HG03097 (cell line): ENCODE measurements at regions not wholly inside any gene's neighbourhood (a gene's known extent, or its start where the extent isn't known, plus 50 kb on each side); places are given as distances from the start of the nearest gene placed in this dataset.
A peak's percentile ranks its signal among the peaks of the same experiment; 100 is the strongest.

Experiments
- ATAC-seq: cut with Tn5 transposase; IDR thresholded peaks from one replicate; pipeline ENCODE4 v1.9.1; 2021; ENCODE audit not compliant: unreplicated experiment, low FRiP score

DNA sequence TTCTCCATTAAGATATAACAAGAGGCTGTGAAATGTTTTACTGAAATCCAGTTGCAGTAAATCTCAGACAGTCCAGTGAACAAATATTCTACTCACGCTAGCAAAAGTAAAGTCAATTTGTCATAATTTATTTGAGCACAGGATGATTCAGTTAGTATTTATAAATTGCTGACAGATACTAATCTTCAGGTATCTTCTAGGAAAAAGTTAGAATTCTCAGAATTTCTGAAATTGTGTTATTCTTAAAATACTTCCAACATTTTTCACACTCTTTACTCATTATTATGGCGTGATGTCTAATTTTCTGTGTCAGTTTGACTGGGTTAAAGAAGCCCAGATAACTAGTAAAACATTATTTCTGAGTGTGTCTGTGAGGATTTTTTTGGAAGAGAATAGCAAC, 460.2 kb upstream of the ACVR2A start:
- ATAC-seq = no peak

DNA sequence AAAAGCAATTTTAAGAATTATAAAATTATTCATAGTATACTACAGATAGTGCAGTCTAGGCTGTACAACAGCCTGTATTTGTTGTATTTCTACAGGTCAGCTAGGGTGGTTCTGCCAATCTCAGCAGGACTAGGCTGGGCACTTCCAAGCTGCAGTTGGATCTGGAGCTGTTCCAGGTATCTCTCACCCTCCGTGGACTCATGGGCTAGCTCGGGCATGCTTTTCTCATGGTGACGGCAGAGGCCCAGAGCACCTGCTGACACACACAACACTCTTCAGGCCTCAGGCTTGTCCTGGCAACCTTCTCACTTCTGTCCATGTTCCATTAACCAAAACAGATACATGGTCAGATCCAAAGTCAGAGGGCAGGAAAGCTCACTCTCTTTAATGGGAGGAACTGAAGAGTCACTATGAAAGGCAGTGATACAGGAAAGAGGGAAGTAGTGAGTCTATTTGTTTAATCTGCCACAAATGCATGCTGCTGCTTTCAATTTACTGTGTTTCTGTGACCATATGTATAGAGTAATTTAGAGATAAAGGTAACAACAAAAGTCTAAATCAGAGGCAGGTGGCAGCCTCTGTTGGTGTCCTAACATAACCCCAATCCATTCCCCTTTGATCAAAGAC, 462.4 kb upstream of the ACVR2A start:
- no peak for ATAC-seq

GRCh38 chr2:147378403-147378802, 466.4 kb upstream of the ACVR2A start:
- no peak for ATAC-seq

- no peak for ATAC-seq
Measured at GRCh38 chr2:147375073-147375472, 469.8 kb upstream of the ACVR2A start.

DNA sequence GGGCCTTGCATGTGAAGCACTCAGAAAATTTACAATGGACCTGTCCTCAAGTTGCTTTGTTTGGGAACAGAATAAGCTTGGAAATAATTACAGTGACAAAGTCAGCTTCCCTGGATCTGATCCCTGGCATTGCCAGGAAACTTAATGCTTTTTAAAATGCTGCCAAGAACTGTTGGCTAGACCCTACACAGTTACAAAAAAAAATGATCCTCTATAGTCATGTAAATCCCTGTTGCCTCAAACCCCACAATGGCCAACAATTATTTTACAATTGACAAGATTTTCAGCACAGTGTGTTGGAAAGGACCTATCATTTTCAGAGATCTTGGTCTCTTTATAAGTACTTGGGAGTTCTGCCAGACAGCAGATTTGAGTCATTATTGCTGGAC, 470.4 kb upstream of the ACVR2A start:
- no peak for ATAC-seq

DNA sequence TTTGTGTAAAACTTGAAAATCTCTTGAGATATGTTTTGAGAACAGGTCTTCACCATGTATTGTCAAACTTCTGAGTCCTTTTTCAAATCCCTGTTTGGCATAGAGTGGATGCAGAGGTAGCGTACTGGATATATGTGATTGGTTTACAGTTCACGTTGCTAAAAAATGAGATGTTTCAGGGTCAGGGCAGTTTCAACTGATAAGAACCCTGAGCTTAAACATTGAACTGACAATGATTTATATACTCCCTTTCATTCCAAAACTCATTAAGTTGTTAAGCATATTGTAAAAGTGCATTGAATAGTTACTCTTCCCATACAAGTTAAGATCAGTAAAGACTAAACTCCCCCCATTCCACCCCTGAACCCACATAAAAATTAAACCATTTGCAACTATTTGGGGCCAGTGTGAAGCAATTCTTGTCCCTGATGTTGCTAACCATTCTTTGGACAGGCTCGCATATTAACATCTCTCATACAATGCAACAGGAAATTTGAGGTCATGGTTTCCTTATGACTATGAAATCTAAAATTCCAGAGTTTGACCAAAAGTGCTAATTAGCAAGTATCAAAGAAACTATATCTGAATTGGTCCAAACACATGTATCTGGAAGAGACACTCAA, 470.9 kb upstream of the ACVR2A start:
- no peak for ATAC-seq

DNA sequence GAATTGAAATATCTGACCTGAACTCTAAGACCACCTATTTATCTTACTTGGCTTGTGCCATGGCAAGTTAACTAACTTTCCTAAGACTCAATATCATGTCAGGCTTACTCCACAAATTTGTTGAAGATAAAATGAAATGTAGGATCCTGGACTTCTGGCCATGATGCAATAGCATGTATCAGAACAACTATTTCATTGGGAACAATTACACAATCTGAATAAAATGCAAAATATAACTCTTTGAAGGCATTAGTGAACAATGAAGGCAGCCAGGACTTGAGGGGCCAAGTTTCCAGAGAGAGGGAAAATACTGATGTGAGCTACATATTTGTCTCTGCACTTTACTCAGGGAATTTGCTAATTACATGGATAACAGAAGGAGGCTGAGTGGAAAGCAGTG, 476.5 kb upstream of the ACVR2A start:
- ATAC-seq = no peak

GRCh38 chr2:147366279-147366678, 478.6 kb upstream of the ACVR2A start:
- no peak for ATAC-seq

DNA sequence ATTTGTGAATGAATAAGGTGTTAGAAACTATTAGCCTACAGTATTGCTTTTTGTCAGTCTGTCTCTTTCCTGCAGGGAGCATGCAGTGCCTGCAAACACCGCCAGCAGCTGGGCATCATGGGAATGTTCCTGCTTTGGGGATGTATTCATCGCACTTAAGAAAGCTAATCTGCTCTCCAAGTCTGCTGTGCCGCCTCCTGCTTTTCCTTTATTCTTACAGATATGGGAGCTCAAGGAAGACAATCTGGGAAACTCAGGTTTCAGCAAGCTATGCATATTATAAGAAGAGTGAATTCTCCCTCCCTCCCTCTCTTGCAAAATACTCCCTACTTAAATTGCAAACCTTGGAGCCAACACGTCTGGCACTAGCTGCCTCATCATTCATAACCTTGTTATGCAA, 479.2 kb upstream of the ACVR2A start:
- ATAC-seq = no peak

GRCh38 chr2:147364597-147364996, 480.2 kb upstream of the ACVR2A start:
- ATAC-seq = peak; percentile 67

DNA sequence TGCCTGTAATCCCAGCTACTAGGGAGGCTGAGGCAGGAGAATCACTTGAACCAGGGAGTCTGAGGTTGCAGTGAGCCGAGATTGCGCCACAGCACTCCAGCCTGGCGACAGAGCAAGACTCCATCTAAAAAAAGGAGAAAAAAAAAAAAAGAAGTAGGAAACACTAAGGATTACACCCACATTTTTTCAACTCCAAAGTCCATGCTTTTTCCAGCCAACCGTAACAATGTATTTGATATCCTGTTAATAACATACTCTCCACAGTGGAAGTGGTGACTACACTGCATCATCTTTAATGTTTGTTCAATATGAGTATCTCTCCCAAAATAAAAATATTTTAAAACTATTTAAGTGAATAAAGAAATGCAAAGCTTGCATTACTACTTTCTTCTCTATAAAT, 481.6 kb upstream of the ACVR2A start:
- no peak for ATAC-seq

DNA sequence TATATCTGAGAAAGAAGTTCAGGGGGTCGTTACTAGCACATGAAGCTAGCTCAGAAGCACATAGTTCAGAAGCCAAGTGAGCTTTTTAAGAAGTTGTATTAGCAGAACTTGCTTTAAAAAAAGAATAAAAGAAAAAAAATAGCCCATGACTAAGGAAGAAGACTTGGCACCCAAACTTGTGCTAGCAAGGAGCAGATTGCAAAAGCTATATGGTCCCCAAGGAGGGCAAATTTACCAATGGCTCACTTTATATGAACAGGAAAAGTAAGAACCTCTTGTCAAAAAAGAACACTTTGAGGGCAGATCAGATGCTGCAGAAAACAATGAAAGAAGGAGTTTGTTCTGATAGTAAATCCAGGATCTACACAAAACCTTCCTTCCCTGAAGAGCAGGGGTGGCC, 486.5 kb upstream of the ACVR2A start:
- no peak for ATAC-seq

GRCh38 chr2:147356157-147356556, 488.7 kb upstream of the ACVR2A start:
- ATAC-seq = no peak

DNA sequence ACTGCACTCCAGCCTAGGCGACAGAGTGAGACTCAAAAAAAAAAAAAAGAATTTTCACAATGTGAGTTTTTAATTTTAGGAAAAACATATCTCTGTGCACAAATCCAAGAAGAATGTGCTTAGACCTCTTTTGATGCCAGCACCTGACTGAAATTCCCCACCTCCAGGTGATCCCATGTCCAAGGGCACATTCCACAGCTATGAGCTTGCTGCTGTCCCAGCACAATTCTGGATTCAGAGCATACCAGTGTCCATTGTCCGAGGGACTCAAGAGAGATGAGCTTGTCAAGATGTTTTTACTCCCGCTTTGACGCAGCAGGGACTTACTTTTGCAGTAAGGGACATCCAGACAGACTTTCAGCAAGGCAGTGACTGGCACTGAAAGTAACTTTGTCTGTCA, 489.1 kb upstream of the ACVR2A start:
- ATAC-seq = no peak

GRCh38 chr2:147353072-147353381, 491.8 kb upstream of the ACVR2A start:
- ATAC-seq = no peak

DNA sequence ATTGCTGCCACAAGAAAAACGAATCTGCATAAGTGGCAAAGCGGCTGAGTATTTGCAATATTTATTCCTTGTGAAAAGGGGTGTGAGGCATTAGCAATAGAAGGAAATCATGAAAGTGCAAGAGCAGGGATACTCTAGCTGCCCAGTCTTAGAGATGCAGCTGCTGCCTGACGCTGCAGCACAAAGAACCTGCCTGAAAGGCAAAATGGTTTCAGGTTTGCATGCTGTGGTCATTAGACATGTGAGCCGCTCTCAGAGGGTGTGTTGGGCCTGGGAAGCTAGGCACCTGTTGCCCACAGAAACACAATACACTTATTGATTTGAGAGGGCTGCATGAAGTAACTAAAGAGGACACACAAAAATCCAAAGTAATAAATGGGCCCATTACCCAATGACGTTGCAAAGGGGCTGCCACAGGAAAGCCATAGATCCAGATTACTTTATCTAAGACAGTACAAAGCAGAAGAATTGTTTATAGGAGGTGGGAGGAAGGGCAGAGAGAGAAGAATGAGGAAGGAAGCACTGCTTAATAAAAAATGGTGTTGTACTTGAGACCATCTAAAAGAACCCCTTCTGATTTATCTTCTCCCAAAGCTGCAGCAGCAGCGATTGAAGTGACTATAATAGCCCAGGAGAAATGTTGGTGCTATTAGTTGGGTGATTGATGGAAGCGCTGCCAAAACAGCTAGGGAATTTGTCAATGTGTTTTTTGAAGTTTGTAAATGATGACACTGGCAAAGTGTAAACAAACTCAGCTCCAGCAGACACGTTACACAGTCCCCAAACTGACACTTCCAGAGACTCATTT, 492.4 kb upstream of the ACVR2A start:
- ATAC-seq = no peak

- no peak for ATAC-seq
Measured at GRCh38 chr2:147351784-147352183, 493.0 kb upstream of the ACVR2A start.

DNA sequence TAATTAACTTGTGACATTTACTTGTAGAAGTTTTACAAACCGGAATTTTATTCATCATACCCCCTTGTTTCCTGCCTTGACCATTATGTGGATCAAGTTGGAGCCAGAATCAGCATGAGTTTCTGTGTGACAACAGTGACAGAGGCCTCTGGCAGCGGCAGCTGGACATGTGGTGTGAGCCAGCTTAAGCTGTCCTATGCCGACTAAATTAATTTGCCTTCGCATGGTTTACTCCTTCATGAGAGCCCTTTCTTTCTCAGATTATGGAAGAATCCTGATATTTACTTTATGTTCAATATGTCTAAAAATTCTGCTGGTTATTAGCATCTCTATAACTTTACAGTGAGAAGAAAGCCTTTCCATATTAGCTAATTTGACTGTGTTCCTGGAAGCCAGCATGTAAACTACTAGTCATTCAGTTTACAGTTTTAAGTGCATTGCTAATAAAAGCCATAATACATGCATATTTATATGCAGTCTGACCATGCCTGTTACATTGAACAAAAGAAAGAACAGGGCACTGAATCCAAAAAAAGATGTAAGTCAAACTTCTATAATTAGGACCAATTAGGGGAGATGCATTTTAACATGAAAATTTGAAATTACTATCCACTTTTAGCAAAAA, 495.8 kb upstream of the ACVR2A start:
- ATAC-seq = no peak

- no peak for ATAC-seq
Measured at GRCh38 chr2:147346142-147346541, 498.7 kb upstream of the ACVR2A start.

DNA sequence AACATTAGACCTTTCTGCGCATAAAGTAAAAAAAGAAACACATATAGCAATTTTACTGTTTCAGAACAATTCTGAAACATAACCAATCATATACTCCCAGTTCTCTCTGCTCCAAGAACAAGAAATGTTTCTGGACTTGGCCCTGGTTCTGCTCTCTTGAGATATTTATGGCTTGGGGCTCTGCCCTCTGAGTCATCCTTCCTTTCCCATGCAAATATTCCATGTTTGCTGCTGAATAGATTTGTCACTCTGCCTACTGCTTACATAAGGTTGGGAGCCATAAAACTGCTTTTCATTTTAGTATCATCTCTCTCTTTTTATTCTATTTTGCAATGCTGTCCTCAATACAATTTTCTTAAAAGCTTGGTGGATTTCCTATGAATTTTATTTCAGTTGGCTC, 499.6 kb upstream of the ACVR2A start:
- ATAC-seq = no peak

- no peak for ATAC-seq
Measured at GRCh38 chr2:147342329-147342728, 502.5 kb upstream of the ACVR2A start.
